ENCODE measurements at regions not wholly inside any gene's neighbourhood (a gene's known extent, or its start where the extent isn't known, plus 50 kb on each side); places are given as distances from the start of the nearest gene placed in this dataset.
A peak's percentile ranks its signal among the peaks of the same experiment; 100 is the strongest.

- no peak for TF ChIP-seq POLR2AphosphoS5 (IDR thresholded peaks at IDR 0.05; ENCODE audit: borderline replicate concordance, low read depth, low read length)
- peak; percentile 62 for TF ChIP-seq EZH2 (IDR thresholded peaks at IDR 0.05)
- no peak for TF ChIP-seq FOXP2 (optimal IDR thresholded peaks at IDR 0.05; ENCODE audit: control extremely low read depth, extremely low read length, insufficient read depth)
Measured at GRCh38 chr1:37308031-37308960, 166.1 kb upstream of the ZC3H12A start.
